ENCODE measurements at regions not wholly inside any gene's neighbourhood (a gene's known extent, or its start where the extent isn't known, plus 50 kb on each side); places are given as distances from the start of the nearest gene placed in this dataset.

GRCh38 chr2:138116456-138116855, 152.2 kb downstream of the HNMT start:
- H3K27ac ChIP-seq, result no peak overlapping the region
- no peak for ATAC-seq
- H3K4me1 ChIP-seq, result no peaks in the 10 kb centered on the region
- no peaks in the 10 kb centered on the region for H3K36me3 ChIP-seq
- H3K4me3 ChIP-seq, result no peak overlapping the region
- no peaks in the 10 kb centered on the region for H3K9me3 ChIP-seq
- no peaks in the 10 kb centered on the region for H3K27me3 ChIP-seq
- WGBS, 2 donors (ENCODE audit: low coverage in 1 of 2), result 98% methylated on average over 4 of the region's 4 CpGs
- TF ChIP-seq POLR2AphosphoS5 (IDR thresholded peaks at IDR 0.05) (no peak), EP300 (IDR thresholded peaks at IDR 0.05) (no peak), POLR2A (IDR thresholded peaks at IDR 0.05) (no peak), CTCF (IDR thresholded peaks at IDR 0.05) (no peak)

DNA sequence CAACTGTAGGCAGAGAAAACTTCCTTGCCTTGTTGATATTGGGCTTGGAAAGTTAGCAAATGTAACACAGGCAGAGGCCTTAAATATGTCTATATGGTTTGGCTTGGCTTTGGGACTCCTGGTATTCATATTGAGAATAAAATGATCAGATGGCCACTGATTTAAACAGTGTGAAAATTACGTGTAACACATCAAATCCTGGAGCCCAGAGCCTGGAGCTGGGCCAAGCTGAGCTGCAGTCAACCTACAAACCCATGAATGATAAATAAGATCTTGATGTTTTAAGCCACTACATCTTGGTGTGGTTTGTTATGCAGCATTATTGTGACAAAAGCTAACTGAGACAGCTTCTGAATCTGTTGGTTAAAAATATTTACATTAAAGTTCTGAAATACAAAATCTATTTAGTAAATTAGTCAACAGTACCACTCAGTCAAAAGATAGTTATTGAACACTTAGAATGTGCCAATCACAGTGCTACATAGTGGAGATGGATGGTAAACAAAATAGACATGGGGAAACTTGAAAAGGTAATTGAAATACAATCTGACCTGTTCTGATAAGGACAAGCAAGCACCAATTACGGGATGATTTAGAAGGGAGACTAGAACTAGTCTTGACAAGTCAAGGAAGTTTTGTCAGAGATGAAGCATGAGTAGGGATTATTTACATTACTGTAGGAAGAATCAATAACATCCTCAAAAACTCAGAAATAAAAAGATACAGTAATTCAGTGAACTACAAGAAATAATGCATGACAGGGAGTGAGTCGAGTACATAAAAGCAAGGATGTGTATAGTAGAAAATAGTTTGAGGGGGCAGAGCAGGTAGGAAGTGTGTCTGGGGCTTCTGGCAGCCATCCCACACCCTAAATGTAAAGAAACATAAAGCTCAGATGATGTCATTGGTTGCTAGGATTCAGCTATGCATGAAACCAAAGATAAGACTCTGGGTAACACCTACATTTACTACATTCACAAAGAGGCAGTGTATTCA, 157.7 kb downstream of the HNMT start:
- Histone ChIP-seq H3K27me3 (no peaks in the 10 kb centered on the region), H3K4me1 (no peaks in the 10 kb centered on the region), H3K4me3 (no peak overlapping the region), H3K27ac (no peak overlapping the region), H3K36me3 (no peaks in the 10 kb centered on the region), H3K9me3 (no peaks in the 10 kb centered on the region)
- ATAC-seq, result no peak
- 51 to 55% methylated on average over 3 of the region's 3 CpGs for WGBS, 2 donors (ENCODE audit: low coverage in 1 of 2)
- TF ChIP-seq CTCF (IDR thresholded peaks at IDR 0.05), result no peak
- TF ChIP-seq POLR2A (IDR thresholded peaks at IDR 0.05), result no peak
- no peak for TF ChIP-seq POLR2AphosphoS5 (IDR thresholded peaks at IDR 0.05)
- TF ChIP-seq EP300 (IDR thresholded peaks at IDR 0.05), result no peak

GRCh38 chr2:138122891-138123290, 158.6 kb downstream of the HNMT start:
- 50 to 80% methylated on average over 1 of the region's 1 CpG for WGBS, 2 donors (ENCODE audit: low coverage in 1 of 2)
- no peak for ATAC-seq

DNA sequence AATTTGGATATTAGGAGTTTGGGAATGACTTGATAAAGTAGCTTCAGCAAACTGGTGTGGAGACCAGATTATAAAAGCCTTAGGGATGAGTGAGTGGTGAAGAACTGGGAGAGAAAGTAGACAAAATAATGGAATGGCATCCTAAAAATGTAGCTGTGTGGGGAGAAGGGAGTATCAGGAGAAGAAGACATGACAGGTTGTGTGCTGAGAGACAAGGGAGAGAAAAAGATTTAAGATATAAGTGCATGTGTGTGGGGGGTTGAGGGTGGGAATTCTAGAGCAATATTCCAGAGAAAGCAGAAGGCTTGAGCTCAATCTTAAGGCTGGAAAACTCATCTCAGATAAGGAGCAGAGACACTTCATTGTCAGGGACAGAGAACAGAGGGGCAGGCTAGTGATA, 159.5 kb downstream of the HNMT start:
- Histone ChIP-seq H3K27me3 (no peaks in the 10 kb centered on the region), H3K4me3 (no peak overlapping the region), H3K9me3 (no peaks in the 10 kb centered on the region), H3K27ac (no peak overlapping the region), H3K4me1 (no peaks in the 10 kb centered on the region), H3K36me3 (no peaks in the 10 kb centered on the region)
- ATAC-seq, result no peak
- TF ChIP-seq POLR2A (IDR thresholded peaks at IDR 0.05), result no peak
- no peak for TF ChIP-seq CTCF (IDR thresholded peaks at IDR 0.05)
- no peak for TF ChIP-seq EP300 (IDR thresholded peaks at IDR 0.05)
- no peak for TF ChIP-seq POLR2AphosphoS5 (IDR thresholded peaks at IDR 0.05)

More at GRCh38 chr2:138122891-138123290, 158.6 kb downstream of the HNMT start:
- no peak for TF ChIP-seq POLR2AphosphoS5 (IDR thresholded peaks at IDR 0.05)
- TF ChIP-seq CTCF (IDR thresholded peaks at IDR 0.05), result no peak
- no peak for TF ChIP-seq POLR2A (IDR thresholded peaks at IDR 0.05)
- no peak for TF ChIP-seq EP300 (IDR thresholded peaks at IDR 0.05)
- Histone ChIP-seq H3K4me3 (no peak overlapping the region), H3K27ac (no peak overlapping the region), H3K36me3 (no peaks in the 10 kb centered on the region), H3K9me3 (no peaks in the 10 kb centered on the region), H3K4me1 (no peaks in the 10 kb centered on the region), H3K27me3 (no peaks in the 10 kb centered on the region)

DNA sequence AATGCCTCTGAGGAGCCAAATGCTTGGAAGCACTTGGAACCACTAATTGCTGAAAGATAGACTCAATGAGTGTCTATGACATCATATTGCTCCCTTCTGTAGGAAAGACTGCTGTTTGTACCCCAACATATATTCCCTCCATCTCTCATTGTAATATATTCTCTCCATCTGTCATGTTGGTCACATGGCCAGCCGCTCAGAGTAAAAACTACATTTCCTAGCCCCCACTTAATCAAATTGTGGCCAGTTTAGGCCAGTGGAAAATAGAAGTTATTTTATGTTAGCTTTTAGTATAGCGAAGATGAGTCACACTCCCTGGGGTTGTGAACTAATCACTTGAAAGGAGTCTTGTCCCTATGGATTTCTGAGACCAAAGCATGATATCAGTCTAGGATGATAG, 160.2 kb downstream of the HNMT start:
- Histone ChIP-seq H3K27me3 (no peaks in the 10 kb centered on the region), H3K4me3 (no peak overlapping the region), H3K4me1 (no peaks in the 10 kb centered on the region), H3K9me3 (no peaks in the 10 kb centered on the region), H3K27ac (no peak overlapping the region), H3K36me3 (no peaks in the 10 kb centered on the region)
- 78 to 90% methylated on average over 2 of the region's 2 CpGs for WGBS, 2 donors (ENCODE audit: low coverage in 1 of 2)
- no peak for ATAC-seq
- no peak for TF ChIP-seq POLR2AphosphoS5 (IDR thresholded peaks at IDR 0.05)

Measured in gastroesophageal sphincter (tissue), 4 donors.